ENCODE measurements at regions not wholly inside any gene's neighbourhood (a gene's known extent, or its start where the extent isn't known, plus 50 kb on each side); places are given as distances from the start of the nearest gene placed in this dataset.
"Not testable (repeated sequence)": the region's sequence is repeated elsewhere in the genome, so short reads cannot be mapped to it uniquely, and the experiment has no call there.

GRCh38 chr5:89827359-89827758 lies 582.2 kb downstream of the CETN3 start:
- H3K4me3 ChIP-seq, result no peak overlapping the region

GRCh38 chr5:89826938-89827337 lies 582.6 kb downstream of the CETN3 start:
- Histone ChIP-seq H3K27ac (no peak overlapping the region), H3K4me3 (no peak overlapping the region)

More at GRCh38 chr5:89827359-89827758, 582.2 kb downstream of the CETN3 start:
- no peak overlapping the region for H3K27ac ChIP-seq

GRCh38 chr5:89823046-89823445 lies 586.5 kb downstream of the CETN3 start:
- no peak overlapping the region for H3K27ac ChIP-seq
- no peak overlapping the region for H3K4me3 ChIP-seq

- Histone ChIP-seq H3K4me3 (no peak overlapping the region), H3K27ac (no peak overlapping the region)
Measured at GRCh38 chr5:89817841-89818240, 591.7 kb downstream of the CETN3 start.

- no peak overlapping the region for H3K27ac ChIP-seq
- H3K4me3 ChIP-seq, result no peak overlapping the region
Measured at GRCh38 chr5:89816038-89816437, 593.5 kb downstream of the CETN3 start.

- not testable (repeated sequence) for H3K27ac ChIP-seq, H3K4me3 ChIP-seq
Measured at GRCh38 chr5:89800735-89801134, 608.8 kb downstream of the CETN3 start.

- not testable (repeated sequence) for H3K27ac ChIP-seq, H3K4me3 ChIP-seq
Measured at GRCh38 chr5:89794504-89794903, 615.1 kb downstream of the CETN3 start.

GRCh38 chr5:89779734-89780133 lies 629.8 kb downstream of the CETN3 start:
- not testable (repeated sequence) for H3K4me3 ChIP-seq

GRCh38 chr5:89777758-89778157 lies 631.8 kb downstream of the CETN3 start:
- no peak overlapping the region for H3K4me3 ChIP-seq
- no peak overlapping the region for H3K27ac ChIP-seq

More at GRCh38 chr5:89779734-89780133, 629.8 kb downstream of the CETN3 start:
- H3K27ac ChIP-seq, result not testable (repeated sequence)

GRCh38 chr5:89769975-89770374 lies 639.6 kb downstream of the CETN3 start:
- H3K27ac ChIP-seq, result no peak overlapping the region
- no peak overlapping the region for H3K4me3 ChIP-seq

- H3K27ac ChIP-seq, result no peak overlapping the region
- no peak overlapping the region for H3K4me3 ChIP-seq
Measured at GRCh38 chr5:89759802-89760201, 649.8 kb downstream of the CETN3 start.

GRCh38 chr5:89758146-89758545 lies 651.4 kb downstream of the CETN3 start:
- Histone ChIP-seq H3K4me3 (no peak overlapping the region), H3K27ac (no peak overlapping the region)

- H3K4me3 ChIP-seq, result no peak overlapping the region
- H3K27ac ChIP-seq, result no peak overlapping the region
Measured at GRCh38 chr5:89756955-89757354, 652.6 kb downstream of the CETN3 start.

- Histone ChIP-seq H3K4me3 (no peak overlapping the region), H3K27ac (no peak overlapping the region)
Measured at GRCh38 chr5:89755024-89755423, 654.5 kb downstream of the CETN3 start.

- Histone ChIP-seq H3K27ac (no peak overlapping the region), H3K4me3 (no peak overlapping the region)
Measured at GRCh38 chr5:89735082-89735481, 674.5 kb downstream of the CETN3 start.

- no peak overlapping the region for H3K4me3 ChIP-seq
- no peak overlapping the region for H3K27ac ChIP-seq
Measured at GRCh38 chr5:89733772-89734171, 675.8 kb downstream of the CETN3 start.

- no peak overlapping the region for H3K27ac ChIP-seq
- no peak overlapping the region for H3K4me3 ChIP-seq
Measured at GRCh38 chr5:89729623-89730301, 679.8 kb downstream of the CETN3 start.

- Histone ChIP-seq H3K4me3 (no peak overlapping the region), H3K27ac (no peak overlapping the region)
Measured at GRCh38 chr5:89728750-89729149, 680.8 kb downstream of the CETN3 start.

GRCh38 chr5:89728134-89728533 lies 681.4 kb downstream of the CETN3 start:
- no peak overlapping the region for H3K4me3 ChIP-seq
- no peak overlapping the region for H3K27ac ChIP-seq

GRCh38 chr5:89724379-89725095 lies 685.0 kb downstream of the CETN3 start:
- H3K27ac ChIP-seq, result no peak overlapping the region
- no peak overlapping the region for H3K4me3 ChIP-seq

GRCh38 chr5:89723907-89724306 lies 685.6 kb downstream of the CETN3 start:
- Histone ChIP-seq H3K27ac (no peak overlapping the region), H3K4me3 (no peak overlapping the region)
